GM18520 (cell line): ENCODE measurements at regions not wholly inside any gene's neighbourhood (a gene's known extent, or its start where the extent isn't known, plus 50 kb on each side); places are given as distances from the start of the nearest gene placed in this dataset.
"Not testable (repeated sequence)": the region's sequence is repeated elsewhere in the genome, so short reads cannot be mapped to it uniquely, and the experiment has no call there.

Experiments used
- ATAC-seq: cut with Tn5 transposase; IDR thresholded peaks from one replicate; pipeline ENCODE4 v1.9.1; 2021; ENCODE audit not compliant: unreplicated experiment

GRCh38 chr11:22567759-22568158, 57.9 kb downstream of the FANCF start:
- ATAC-seq, result no peak

GRCh38 chr11:22566293-22566692, 59.3 kb downstream of the FANCF start:
- no peak for ATAC-seq

- no peak for ATAC-seq
Measured at GRCh38 chr11:22561283-22561682, 64.3 kb downstream of the FANCF start.

- ATAC-seq, result no peak
Measured at GRCh38 chr11:22559416-22559815, 66.2 kb downstream of the FANCF start.

GRCh38 chr11:22558664-22559063, 67.0 kb downstream of the FANCF start:
- no peak for ATAC-seq

GRCh38 chr11:22556381-22556780, 69.2 kb downstream of the FANCF start:
- ATAC-seq, result no peak

- no peak for ATAC-seq
Measured at GRCh38 chr11:22555881-22556280, 69.7 kb downstream of the FANCF start.

GRCh38 chr11:22554221-22554620, 71.4 kb downstream of the FANCF start:
- ATAC-seq, result peak; percentile 88

- ATAC-seq, result no peak
Measured at GRCh38 chr11:22552885-22553284, 72.7 kb downstream of the FANCF start.

- no peak for ATAC-seq
Measured at GRCh38 chr11:22546746-22547145, 78.9 kb downstream of the FANCF start.

GRCh38 chr11:22543261-22543660, 82.4 kb downstream of the FANCF start:
- no peak for ATAC-seq

- ATAC-seq, result no peak
Measured at GRCh38 chr11:22539821-22540256, 85.8 kb downstream of the FANCF start.

- ATAC-seq, result no peak
Measured at GRCh38 chr11:22536071-22536470, 89.6 kb downstream of the FANCF start.

- not testable (repeated sequence) for ATAC-seq
Measured at GRCh38 chr11:22528612-22529429, 96.8 kb downstream of the FANCF start.

- ATAC-seq, result no peak
Measured at GRCh38 chr11:22522225-22522624, 103.4 kb downstream of the FANCF start.

- ATAC-seq, result peak; percentile 46
Measured at GRCh38 chr11:22521226-22521625, 104.4 kb downstream of the FANCF start.

GRCh38 chr11:22520521-22520920, 105.1 kb downstream of the FANCF start:
- ATAC-seq, result no peak

GRCh38 chr11:22518344-22518743, 107.3 kb downstream of the FANCF start:
- ATAC-seq, result not testable (repeated sequence)

GRCh38 chr11:22516111-22516510, 109.5 kb downstream of the FANCF start:
- ATAC-seq, result no peak

- ATAC-seq, result no peak
Measured at GRCh38 chr11:22512457-22512856, 113.2 kb downstream of the FANCF start.

GRCh38 chr11:22510741-22511140, 114.9 kb downstream of the FANCF start:
- ATAC-seq, result no peak

- no peak for ATAC-seq
Measured at GRCh38 chr11:22510010-22510409, 115.6 kb downstream of the FANCF start.

- no peak for ATAC-seq
Measured at GRCh38 chr11:22508665-22509064, 117.0 kb downstream of the FANCF start.
